ENCODE measurements at regions not wholly inside any gene's neighbourhood (a gene's known extent, or its start where the extent isn't known, plus 50 kb on each side); places are given as distances from the start of the nearest gene placed in this dataset.
A peak's percentile ranks its signal among the peaks of the same experiment; 100 is the strongest.

DNA sequence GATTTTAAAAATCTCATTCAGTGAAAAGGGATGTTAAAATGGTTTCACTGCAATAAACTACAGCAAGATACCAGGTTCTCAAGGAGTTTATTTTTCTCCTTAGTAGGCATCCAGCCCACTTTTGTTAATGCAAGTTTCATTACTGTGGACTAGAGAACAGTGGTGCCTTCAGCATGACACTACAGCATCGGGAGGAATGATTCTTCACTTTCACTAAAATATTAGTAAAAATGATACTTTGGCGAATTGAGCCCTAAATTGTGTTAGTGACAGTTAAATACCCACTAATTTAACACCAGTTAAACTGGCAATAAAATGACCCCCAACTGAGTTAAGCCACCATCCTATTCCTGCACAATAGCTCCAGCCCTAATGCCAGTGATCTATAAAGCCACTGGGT, 152.2 kb upstream of the MPDZ start:
- Histone ChIP-seq H3K27me3 (ENCODE audit: low read depth, low read length) (no peaks in the 10 kb centered on the region), H3K9me3 (ENCODE audit: control insufficient read depth in 1 of 2, low read length in 2 of 2) (no peaks in the 10 kb centered on the region), H3K27ac (ENCODE audit: low read length) (no peak overlapping the region), H3K4me1 (ENCODE audit: control insufficient read depth in 1 of 2, insufficient read depth in 2 of 2, low read length in 2 of 2) (peaks cover 0 to 11% of the 10 kb centered on the region in 2 donors), H3K4me3 (ENCODE audit: low read depth in 1 of 2, low read length in 2 of 2) (no peak overlapping the region), H3K36me3 (ENCODE audit: control insufficient read depth in 1 of 2, insufficient read depth in 2 of 2, low read length in 2 of 2) (no peaks in the 10 kb centered on the region)

DNA sequence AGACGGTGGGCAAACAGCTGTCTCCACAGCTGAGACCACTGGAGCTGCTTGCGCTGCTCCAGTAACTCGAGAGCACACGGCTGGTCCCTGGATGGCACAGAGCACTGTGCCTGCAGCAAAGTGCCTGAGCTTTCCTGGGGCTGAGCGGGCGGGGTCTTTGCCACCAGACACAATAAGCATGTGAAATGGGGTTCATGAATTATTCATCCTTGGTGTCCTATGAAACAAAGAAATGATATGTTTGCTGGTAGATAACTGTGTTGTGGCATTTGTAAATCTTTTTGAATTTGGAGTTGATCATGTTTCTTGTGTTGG, 151.7 kb upstream of the MPDZ start:
- H3K4me1 ChIP-seq (ENCODE audit: control insufficient read depth in 1 of 2, insufficient read depth in 2 of 2, low read length in 2 of 2) = peaks cover 0 to 11% of the 10 kb centered on the region in 2 donors
- H3K27ac ChIP-seq (ENCODE audit: low read length) = no peak overlapping the region
- H3K27me3 ChIP-seq (ENCODE audit: low read depth, low read length) = no peaks in the 10 kb centered on the region
- no peaks in the 10 kb centered on the region for H3K9me3 ChIP-seq (ENCODE audit: control insufficient read depth in 1 of 2, low read length in 2 of 2)
- no peaks in the 10 kb centered on the region for H3K36me3 ChIP-seq (ENCODE audit: control insufficient read depth in 1 of 2, insufficient read depth in 2 of 2, low read length in 2 of 2)
- H3K4me3 ChIP-seq (ENCODE audit: low read depth in 1 of 2, low read length in 2 of 2) = no peak overlapping the region

DNA sequence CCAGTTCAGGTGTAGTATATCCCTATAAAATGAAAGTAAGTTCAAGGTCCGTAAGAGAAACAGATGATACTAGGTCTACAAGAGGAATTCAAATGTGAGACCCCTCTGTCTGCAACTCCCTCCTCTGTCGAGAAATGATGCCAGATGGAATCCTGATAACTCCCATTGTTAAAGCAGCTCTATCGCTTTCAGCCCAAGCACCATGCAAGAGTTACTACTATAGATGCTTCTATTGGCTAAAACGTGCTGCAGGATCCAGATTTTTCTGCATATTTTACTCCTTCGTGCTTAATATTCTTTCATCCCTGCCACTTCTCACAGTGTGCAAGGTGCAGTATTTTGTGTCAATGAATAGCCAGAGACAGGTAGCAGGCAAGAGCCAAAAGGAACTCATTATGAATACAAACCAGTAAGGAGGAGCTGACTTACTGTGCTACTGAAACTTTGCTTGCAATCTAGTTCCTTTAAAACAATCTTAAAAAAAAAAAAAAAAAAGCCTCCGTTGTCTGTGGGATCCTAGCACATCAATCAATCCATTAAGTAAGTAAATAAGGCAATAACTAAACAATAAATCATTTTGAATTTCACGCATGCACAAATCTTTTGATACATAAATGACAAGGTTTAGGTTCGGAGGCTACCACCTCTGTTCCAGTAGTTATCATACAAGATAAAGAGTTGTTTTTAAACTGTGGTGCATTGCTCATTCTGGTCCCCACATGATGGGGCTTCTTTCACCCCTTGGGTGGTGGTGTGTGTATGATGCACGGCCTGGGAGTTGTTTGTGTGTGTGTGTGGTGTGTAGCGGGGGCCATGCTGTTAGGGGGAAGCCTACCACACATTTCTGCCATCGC, 151.1 kb upstream of the MPDZ start:
- peaks cover 0 to 11% of the 10 kb centered on the region in 2 donors for H3K4me1 ChIP-seq (ENCODE audit: control insufficient read depth in 1 of 2, insufficient read depth in 2 of 2, low read length in 2 of 2)
- no peaks in the 10 kb centered on the region for H3K9me3 ChIP-seq (ENCODE audit: control insufficient read depth in 1 of 2, low read length in 2 of 2)
- H3K4me3 ChIP-seq (ENCODE audit: low read depth in 1 of 2, low read length in 2 of 2) = peak overlapping the region in 1 of 2 donors; percentile 4
- H3K27me3 ChIP-seq (ENCODE audit: low read depth, low read length) = no peaks in the 10 kb centered on the region
- no peak overlapping the region for H3K27ac ChIP-seq (ENCODE audit: low read length)
- H3K36me3 ChIP-seq (ENCODE audit: control insufficient read depth in 1 of 2, insufficient read depth in 2 of 2, low read length in 2 of 2) = no peaks in the 10 kb centered on the region

DNA sequence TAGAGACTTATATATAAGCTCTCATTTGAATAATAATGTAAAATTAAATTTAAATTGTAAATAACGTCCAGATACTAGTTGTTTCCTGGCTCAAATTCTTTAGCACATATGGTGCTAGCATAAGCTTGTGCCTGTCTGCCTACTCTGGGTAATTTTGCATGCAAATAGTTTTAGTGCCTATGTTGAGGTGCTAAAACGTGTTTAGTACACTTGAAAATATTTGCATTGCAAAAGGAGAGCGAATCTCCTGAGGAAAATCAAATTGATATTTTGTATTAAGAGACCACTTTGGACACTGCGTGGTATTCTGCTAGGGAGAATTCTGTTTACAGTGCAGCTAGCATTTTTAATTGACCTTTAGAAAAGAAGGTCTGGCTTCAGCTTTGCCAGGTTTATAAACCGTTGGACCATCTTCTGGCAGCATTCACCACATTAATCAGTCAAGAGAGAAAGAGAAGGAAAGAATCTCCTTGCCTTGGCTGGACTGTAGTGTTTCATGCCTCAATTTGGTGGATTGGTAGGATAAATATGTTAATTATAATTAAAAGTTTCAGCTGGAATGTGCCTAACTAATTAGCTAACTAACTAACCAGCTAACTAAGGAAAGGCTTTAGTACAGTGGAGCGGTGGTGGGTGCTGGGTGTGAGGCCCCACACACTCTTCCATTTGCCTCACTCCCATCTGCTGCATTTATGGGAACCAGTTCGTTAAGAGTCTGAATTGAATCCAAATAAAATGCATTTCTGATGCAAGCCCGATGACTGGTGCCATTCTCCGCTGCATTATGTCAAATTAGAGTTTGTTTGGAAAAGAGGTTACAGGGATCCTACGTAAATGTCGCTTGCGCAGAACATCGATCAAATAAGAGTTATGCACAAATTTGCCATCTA, 150.1 kb upstream of the MPDZ start:
- no peaks in the 10 kb centered on the region for H3K36me3 ChIP-seq (ENCODE audit: control insufficient read depth in 1 of 2, insufficient read depth in 2 of 2, low read length in 2 of 2)
- no peak overlapping the region for H3K27ac ChIP-seq (ENCODE audit: low read length)
- H3K4me1 ChIP-seq (ENCODE audit: control insufficient read depth in 1 of 2, insufficient read depth in 2 of 2, low read length in 2 of 2) = peaks cover 0 to 11% of the 10 kb centered on the region in 2 donors
- no peaks in the 10 kb centered on the region for H3K9me3 ChIP-seq (ENCODE audit: control insufficient read depth in 1 of 2, low read length in 2 of 2)
- H3K27me3 ChIP-seq (ENCODE audit: low read depth, low read length) = no peaks in the 10 kb centered on the region
- H3K4me3 ChIP-seq (ENCODE audit: low read depth in 1 of 2, low read length in 2 of 2) = peak overlapping the region in 1 of 2 donors; percentile 4

DNA sequence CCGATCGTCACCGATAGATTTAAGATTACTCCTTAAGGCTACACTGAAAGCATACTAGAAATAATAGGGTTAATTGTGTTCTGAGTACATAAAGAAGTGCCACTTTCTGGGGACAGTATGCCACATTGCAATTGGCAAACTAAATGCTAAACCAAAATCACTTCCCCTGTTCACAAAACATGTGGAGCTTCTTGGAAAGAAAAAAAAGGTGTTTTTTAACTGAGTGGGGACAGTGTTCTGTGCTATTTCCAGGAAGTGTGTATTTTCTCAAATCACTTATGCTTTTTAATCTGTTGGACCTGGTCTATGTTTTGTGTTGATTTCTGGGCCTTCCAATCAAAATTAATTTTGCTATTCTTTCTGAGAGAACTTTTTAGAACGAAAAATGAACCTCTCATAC, 149.3 kb upstream of the MPDZ start:
- Histone ChIP-seq H3K27ac (ENCODE audit: low read length) (no peak overlapping the region), H3K36me3 (ENCODE audit: control insufficient read depth in 1 of 2, insufficient read depth in 2 of 2, low read length in 2 of 2) (no peaks in the 10 kb centered on the region), H3K4me3 (ENCODE audit: low read depth in 1 of 2, low read length in 2 of 2) (no peak overlapping the region), H3K27me3 (ENCODE audit: low read depth, low read length) (no peaks in the 10 kb centered on the region), H3K4me1 (ENCODE audit: control insufficient read depth in 1 of 2, insufficient read depth in 2 of 2, low read length in 2 of 2) (peaks cover 0 to 11% of the 10 kb centered on the region in 2 donors), H3K9me3 (ENCODE audit: control insufficient read depth in 1 of 2, low read length in 2 of 2) (no peaks in the 10 kb centered on the region)

DNA sequence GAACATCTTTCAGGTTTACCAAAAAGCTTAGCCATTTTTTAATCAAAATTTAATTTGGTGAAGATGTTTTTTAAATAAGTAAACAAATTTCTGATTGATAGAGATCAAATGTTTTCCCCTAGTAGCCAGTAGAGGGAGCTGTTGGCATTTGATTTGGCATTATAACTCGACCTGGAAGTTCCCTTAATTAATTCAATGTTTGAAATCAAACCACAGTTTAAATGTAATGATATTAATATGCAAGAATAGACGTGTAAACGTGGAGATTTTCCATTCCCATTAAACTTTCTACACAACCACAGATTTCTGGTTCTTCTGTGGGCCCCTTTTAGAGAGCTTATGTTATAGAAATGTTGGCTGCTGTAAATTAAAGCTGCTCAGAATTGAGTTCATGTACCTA, 148.1 kb upstream of the MPDZ start:
- Histone ChIP-seq H3K36me3 (ENCODE audit: control insufficient read depth in 1 of 2, insufficient read depth in 2 of 2, low read length in 2 of 2) (no peaks in the 10 kb centered on the region), H3K4me1 (ENCODE audit: control insufficient read depth in 1 of 2, insufficient read depth in 2 of 2, low read length in 2 of 2) (peaks cover 0 to 11% of the 10 kb centered on the region in 2 donors), H3K9me3 (ENCODE audit: control insufficient read depth in 1 of 2, low read length in 2 of 2) (no peaks in the 10 kb centered on the region), H3K4me3 (ENCODE audit: low read depth in 1 of 2, low read length in 2 of 2) (no peak overlapping the region), H3K27ac (ENCODE audit: low read length) (no peak overlapping the region), H3K27me3 (ENCODE audit: low read depth, low read length) (no peaks in the 10 kb centered on the region)

DNA sequence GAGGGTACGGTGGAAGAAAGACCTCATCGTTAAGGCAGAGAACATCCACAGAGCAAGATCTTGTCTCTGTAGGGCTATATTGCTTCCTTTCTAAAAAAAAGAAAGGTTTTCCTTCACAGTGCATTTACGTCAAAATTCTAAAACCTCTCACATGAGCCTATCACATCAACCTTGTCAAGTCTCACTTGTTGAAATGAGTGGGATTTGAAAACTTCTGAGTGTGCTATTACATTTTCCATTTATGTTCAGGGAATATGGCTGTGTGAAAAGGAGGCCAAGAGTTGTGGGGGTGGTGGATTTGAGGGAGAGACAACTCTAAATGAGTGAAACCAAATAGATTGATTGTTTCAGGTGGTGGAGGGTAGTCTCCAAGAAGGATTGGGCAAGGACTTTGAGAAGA, 147.1 kb upstream of the MPDZ start:
- Histone ChIP-seq H3K36me3 (ENCODE audit: control insufficient read depth in 1 of 2, insufficient read depth in 2 of 2, low read length in 2 of 2) (no peaks in the 10 kb centered on the region), H3K4me3 (ENCODE audit: low read depth in 1 of 2, low read length in 2 of 2) (no peak overlapping the region), H3K4me1 (ENCODE audit: control insufficient read depth in 1 of 2, insufficient read depth in 2 of 2, low read length in 2 of 2) (peaks cover 0 to 11% of the 10 kb centered on the region in 2 donors)

DNA sequence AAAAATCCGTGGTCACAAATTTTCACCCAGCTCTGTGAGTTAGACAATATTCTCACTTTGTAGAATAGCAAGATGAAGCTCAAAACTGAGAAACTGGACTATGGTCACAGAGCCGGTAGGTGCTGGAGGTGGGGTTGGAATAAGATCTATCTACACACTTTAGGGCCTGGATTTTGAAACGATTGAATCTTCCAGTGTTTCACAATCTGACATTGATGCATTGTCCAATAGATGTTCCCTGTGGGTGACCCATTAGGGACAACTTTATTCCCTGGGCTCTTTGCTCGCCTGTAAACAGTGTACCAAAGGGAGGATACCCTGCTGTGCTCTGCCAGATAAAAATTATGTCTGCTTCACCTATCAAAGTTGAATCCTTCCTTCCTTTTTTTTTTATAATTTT, 145.4 kb upstream of the MPDZ start:
- no peaks in the 10 kb centered on the region for H3K9me3 ChIP-seq (ENCODE audit: control insufficient read depth in 1 of 2, low read length in 2 of 2)
- H3K36me3 ChIP-seq (ENCODE audit: control insufficient read depth in 1 of 2, insufficient read depth in 2 of 2, low read length in 2 of 2) = no peaks in the 10 kb centered on the region
- H3K27ac ChIP-seq (ENCODE audit: low read length) = no peak overlapping the region
- peaks cover 0 to 11% of the 10 kb centered on the region in 2 donors for H3K4me1 ChIP-seq (ENCODE audit: control insufficient read depth in 1 of 2, insufficient read depth in 2 of 2, low read length in 2 of 2)
- H3K27me3 ChIP-seq (ENCODE audit: low read depth, low read length) = no peaks in the 10 kb centered on the region
- no peak overlapping the region for H3K4me3 ChIP-seq (ENCODE audit: low read depth in 1 of 2, low read length in 2 of 2)

More for the DNA sequence above, 147.1 kb upstream of the MPDZ start:
- Histone ChIP-seq H3K27me3 (ENCODE audit: low read depth, low read length) (no peaks in the 10 kb centered on the region), H3K27ac (ENCODE audit: low read length) (no peak overlapping the region), H3K9me3 (ENCODE audit: control insufficient read depth in 1 of 2, low read length in 2 of 2) (no peaks in the 10 kb centered on the region)

DNA sequence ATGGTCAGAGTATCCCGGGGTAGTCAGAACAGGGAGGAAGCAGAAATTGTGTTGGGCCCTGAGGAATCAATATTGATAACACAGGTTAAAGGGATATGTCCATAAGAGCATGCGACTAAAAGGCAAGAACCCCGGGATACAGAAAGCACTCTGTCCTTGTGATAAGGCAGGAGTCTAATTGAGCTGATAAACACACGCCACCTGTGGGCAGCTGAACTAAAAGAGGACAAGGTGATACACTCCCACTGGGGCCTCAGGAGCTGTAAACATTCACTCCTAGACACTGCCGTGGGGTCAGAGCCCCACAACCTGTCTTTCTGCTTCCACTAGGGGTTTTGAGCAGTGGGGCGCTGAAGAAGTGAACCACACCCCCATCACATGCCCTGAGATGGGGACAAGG, 144.7 kb upstream of the MPDZ start:
- Histone ChIP-seq H3K9me3 (ENCODE audit: control insufficient read depth in 1 of 2, low read length in 2 of 2) (no peaks in the 10 kb centered on the region), H3K36me3 (ENCODE audit: control insufficient read depth in 1 of 2, insufficient read depth in 2 of 2, low read length in 2 of 2) (no peaks in the 10 kb centered on the region), H3K4me1 (ENCODE audit: control insufficient read depth in 1 of 2, insufficient read depth in 2 of 2, low read length in 2 of 2) (peaks cover 0 to 8% of the 10 kb centered on the region in 2 donors), H3K27ac (ENCODE audit: low read length) (no peak overlapping the region), H3K4me3 (ENCODE audit: low read depth in 1 of 2, low read length in 2 of 2) (no peak overlapping the region), H3K27me3 (ENCODE audit: low read depth, low read length) (no peaks in the 10 kb centered on the region)

DNA sequence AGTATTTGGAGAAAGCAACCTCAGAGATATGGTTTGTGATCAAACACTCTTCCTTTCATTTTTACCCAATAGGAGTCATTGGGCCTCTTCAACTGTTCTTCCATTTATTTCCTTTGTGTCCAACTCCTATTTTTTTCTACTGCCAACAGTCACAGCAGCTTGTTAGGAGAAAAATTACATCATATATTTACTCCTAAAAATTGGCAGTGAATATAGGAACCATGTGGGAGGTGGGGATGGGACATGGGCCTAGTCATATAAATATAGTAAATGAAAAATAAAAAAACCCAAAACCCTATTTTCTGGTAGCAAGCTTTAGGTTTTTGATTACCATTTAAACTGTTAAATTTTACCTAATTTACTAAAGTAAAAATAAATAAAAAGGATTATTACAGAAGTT, 134.9 kb upstream of the MPDZ start:
- peaks cover 7% of the 10 kb centered on the region in 2 donors for H3K4me1 ChIP-seq (ENCODE audit: control insufficient read depth in 1 of 2, insufficient read depth in 2 of 2, low read length in 2 of 2)
- H3K4me3 ChIP-seq (ENCODE audit: low read depth in 1 of 2, low read length in 2 of 2) = no peak overlapping the region
- H3K36me3 ChIP-seq (ENCODE audit: control insufficient read depth in 1 of 2, insufficient read depth in 2 of 2, low read length in 2 of 2) = no peaks in the 10 kb centered on the region
- no peak overlapping the region for H3K27ac ChIP-seq (ENCODE audit: low read length)
- H3K9me3 ChIP-seq (ENCODE audit: control insufficient read depth in 1 of 2, low read length in 2 of 2) = no peaks in the 10 kb centered on the region
- H3K27me3 ChIP-seq (ENCODE audit: low read depth, low read length) = no peaks in the 10 kb centered on the region

DNA sequence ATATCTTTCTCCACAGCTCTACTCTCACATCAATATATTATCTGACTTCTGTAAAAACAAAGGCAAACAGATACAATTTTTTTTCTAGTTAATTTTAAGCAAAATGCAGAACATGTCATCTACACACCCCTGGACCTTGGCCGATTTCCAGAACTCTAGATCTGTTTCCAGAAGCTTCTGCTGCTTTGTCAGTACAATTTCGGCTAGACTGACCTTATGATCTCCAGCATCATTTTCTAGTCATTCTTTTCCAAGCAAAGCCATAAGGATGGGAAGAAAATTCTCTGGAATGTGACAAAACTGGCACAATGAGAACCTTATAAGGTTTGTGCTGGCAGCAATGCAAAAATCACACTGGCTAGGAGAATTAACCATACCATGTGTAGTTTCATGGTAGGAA, 132.8 kb upstream of the MPDZ start:
- Histone ChIP-seq H3K4me3 (ENCODE audit: low read depth in 1 of 2, low read length in 2 of 2) (no peak overlapping the region), H3K27me3 (ENCODE audit: low read depth, low read length) (no peaks in the 10 kb centered on the region), H3K9me3 (ENCODE audit: control insufficient read depth in 1 of 2, low read length in 2 of 2) (no peaks in the 10 kb centered on the region), H3K27ac (ENCODE audit: low read length) (no peak overlapping the region), H3K4me1 (ENCODE audit: control insufficient read depth in 1 of 2, insufficient read depth in 2 of 2, low read length in 2 of 2) (peaks cover 7% of the 10 kb centered on the region in 2 donors), H3K36me3 (ENCODE audit: control insufficient read depth in 1 of 2, insufficient read depth in 2 of 2, low read length in 2 of 2) (no peaks in the 10 kb centered on the region)

Data from muscle layer of duodenum (tissue), 2 donors.